ENCODE measurements at regions not wholly inside any gene's neighbourhood (a gene's known extent, or its start where the extent isn't known, plus 50 kb on each side); places are given as distances from the start of the nearest gene placed in this dataset.
"Not testable (repeated sequence)": the region's sequence is repeated elsewhere in the genome, so short reads cannot be mapped to it uniquely, and the experiment has no call there.

DNA sequence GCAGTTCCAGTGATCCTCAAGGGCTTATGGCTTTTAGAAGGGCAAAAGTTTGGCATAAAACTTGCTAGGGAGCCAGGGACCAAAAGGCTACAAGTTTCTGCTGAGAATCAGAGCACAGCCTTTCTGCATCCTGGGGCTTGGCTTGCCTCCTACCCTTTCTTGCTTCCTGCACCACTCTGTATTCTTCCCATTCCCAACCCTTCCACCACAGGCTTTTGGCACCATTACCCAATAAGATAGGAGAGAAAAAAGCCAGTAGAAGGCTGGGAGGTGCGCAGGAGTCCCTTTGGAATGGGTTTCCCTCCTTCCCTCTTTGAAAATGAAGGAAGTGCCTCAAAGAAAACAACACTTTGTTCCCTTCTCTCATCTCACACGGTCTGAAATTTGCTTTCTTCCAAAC lies 268.6 kb downstream of the PDCD6IP start:
- DNase-seq: no peak

DNA sequence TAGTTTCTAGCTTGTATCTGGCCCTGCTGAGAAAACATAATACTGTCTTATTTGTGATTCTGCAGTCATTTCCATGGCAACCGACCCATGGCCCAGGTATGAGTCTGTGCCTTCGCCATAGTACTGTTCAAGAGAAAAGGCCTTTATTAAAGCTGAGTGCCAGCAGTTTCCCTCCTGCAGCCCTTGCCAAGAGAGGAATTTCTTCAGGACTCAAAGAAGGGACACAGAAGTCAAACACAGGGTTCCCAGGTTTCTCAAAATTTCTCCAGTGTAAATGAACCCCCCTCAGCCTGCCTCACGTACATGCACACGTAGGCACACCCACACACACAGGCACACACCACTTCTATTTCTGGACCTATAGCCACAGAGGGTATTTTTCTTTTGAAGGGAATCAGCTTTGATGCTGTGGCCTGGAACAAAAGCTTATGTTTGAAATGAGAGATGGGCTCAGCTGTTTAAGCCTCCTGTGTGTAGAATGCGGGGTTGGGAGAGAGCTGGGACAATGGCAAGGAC lies 269.2 kb downstream of the PDCD6IP start:
- no peak for DNase-seq

DNA sequence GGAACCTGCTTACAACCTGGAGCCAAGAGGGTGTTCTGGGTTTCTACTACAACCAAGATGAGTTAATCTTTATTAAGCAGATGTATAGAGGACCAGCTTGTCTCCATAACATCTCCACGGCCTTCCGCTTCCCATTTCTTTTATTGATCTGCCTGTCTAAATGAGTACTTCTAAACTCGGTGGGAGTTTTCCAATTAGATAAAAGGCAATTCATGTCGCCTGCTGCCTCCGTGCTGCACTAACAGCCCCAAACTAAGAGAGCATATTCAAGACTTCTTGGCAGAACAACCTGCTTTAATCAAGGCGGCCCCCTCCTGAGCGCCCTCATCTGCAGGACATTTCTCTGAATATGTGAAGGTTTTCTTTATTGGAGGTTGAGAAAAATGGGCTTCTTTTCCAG lies 270.1 kb downstream of the PDCD6IP start:
- DNase-seq: no peak

DNA sequence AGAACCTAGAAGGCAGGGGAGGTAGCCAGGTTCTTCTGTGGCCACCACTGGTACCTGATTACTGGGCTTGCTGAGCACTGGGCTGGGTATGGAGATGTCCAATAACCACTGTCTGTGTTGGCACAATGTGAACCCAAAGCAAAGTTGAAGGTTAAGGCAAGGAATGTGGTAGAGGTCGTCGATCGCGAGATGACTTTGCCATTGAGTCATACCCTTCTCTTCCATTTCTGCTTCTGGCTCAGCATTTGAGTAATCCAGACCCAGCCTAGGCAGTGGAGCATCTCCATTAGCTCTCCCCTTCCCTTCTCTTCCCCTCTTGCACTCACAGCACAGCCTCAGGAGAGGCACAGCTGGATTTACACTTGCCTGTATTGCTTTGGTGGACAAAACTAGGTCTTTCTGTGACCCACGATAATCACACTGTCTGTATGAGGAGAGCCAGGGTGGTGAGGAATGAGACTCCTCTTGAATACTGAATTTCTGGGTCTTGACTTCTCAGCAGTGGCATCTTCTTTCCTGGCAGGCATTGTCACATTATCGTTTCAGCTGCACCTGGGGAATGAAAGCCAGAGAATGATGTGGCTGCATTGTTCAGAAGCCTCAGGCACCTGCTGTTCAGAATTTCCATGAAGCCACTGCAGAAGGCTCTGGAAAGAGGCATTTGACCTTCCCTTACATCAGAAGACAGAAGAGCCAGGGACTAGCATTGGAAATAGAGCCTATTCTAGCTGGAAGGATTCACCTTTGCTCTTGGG lies 272.6 kb downstream of the PDCD6IP start:
- DNase-seq: no peak

DNA sequence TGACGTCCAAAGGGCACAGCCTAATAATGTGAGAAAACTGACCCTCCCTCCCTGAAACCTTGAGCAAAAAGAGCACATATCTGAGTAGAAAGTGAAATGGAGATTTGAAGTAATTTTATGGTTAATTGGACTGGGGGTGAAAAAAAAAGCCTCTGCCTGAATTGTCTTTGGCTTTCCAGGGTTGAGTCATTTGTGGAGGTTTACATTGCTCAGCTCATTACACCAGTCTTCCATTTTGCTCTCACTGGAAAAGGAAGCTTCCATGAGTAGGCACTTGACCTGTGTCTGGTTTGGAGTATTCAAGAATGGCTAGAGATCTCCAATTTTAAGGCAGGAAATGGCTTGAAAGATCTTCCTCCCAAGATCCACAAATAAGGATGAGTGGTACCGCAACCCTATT lies 273.9 kb downstream of the PDCD6IP start:
- DNase-seq: no peak

DNA sequence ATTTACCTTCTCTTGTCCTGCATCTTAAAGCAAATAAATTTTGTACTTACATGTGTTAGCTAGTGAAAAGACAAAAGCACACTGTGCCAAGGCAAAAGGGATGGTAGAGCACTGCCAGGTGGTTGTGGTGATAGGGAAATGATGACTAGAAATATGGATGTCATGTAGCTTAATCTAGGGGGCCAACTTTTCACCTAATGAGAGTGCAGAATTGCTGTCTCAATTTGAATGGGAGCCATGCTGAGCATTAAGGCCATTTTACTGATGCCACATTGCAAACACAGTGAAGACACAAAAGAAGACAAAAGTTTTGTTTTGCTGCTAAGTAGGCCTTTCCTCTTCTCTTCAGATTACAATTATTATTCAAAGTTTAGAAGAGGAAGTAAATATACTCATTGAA lies 274.7 kb downstream of the PDCD6IP start:
- no peak for DNase-seq

DNA sequence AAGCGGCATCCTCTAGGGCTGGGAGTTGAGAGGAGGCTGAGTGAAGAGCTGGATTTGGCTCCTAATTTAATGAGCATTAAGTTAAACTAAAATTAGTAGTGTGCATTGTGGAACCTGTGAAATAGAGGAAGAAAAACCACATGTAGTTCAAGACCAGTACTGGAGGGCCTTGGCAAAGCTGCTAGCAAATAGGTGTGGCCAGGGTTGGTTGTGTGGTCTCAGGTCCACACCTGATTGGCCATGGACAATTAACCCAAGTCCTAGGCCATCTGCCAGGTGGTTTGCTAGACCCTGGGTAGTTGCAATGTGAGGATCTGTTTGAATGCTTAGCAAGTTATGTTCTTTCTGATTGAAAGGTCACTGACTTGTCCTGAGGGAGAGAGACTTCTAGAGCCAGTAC lies 275.5 kb downstream of the PDCD6IP start:
- DNase-seq: no peak

DNA sequence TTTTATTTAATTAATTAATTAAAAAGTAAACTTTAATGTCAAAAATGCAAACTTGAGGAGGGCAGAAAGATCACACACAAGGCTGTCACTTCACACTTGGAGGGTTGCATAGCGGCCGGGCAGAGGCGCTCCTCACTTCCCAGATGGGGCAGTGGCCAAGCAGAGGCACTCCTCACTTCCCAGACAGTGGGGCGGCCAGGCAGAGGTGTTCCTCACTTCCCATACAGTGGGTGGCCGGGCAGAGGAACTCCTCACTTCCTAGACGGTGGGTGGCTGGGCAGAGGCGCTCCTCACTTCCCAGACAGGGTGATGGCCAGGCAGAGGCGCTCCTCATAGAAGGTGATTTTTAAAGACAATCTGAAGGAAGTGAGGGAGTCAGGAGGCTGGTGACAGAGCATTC lies 277.5 kb downstream of the PDCD6IP start:
- DNase-seq: no peak

DNA sequence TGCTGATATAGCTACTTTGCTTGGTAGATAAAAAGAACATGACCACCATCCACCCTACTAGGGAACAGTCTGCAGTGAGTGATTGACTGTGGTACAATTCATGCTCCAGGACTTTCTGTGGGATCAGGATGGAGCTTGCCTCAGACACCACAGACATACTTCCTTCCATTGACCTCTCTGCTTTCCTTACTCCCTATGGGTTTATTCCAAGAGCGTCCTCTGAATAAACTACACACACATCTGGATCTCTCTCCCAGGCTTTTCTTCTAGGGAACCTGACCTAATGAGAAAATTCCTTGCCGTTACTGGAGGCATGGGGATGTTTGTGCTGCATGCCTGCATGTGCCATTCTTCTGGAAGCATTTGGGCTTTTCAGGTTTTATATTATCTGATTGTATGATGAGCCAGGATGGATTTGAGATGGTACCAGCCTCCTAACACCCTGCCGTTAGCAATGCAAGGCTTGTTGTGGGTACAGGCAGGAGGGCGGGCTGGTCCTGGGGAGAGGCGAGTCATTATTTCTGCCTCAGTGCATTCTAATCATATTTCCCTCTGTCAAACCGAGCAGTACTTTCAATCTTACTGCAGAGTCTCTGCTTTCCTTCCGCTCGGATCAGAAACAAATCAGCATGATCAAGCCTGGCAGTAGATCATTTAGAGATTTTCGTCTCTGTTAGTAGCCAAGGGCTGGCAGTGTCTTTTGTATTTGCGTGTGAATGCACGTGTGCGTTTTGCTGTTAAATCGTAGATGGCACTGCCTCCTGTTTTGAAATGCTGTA lies 279.2 kb downstream of the PDCD6IP start:
- no peak for DNase-seq

DNA sequence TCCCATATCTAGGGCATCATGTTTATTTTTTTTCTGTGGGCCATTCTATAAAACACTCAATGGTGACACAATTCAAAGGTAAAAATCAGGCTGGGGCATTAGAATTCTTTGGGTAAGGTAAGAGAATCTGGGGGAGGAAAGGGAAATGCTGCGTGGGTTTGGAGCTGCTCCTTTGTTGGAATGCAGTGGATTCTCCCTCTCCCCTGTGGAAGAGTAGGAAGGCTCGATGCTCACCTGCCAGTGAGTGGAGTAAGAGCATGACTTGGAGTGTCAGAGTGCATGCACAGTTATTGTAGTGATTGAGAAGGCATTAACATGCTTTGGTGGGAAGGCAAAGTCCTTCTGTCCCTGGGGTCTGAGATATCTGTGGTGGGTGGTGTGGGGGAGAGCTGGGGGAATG lies 280.0 kb downstream of the PDCD6IP start:
- DNase-seq: no peak

DNA sequence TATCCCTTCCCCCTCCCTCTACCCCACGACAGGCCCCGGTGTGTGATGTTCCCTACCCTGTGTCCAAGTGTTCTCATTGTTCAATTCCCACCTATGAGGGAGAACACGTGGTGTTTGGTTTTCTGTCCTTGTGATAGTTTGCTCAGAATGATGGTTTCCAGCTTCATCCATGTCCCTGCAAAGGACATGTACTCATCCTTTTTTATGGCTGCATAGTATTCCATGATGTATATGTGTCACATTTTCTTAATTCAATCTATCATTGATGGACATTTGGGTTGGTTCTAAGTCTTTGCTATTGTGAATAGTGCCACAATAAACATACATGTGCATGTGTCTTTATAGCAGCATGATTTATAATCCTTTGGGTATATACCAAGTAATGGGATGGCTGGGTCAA lies 281.4 kb downstream of the PDCD6IP start:
- not testable (repeated sequence) for DNase-seq

DNA sequence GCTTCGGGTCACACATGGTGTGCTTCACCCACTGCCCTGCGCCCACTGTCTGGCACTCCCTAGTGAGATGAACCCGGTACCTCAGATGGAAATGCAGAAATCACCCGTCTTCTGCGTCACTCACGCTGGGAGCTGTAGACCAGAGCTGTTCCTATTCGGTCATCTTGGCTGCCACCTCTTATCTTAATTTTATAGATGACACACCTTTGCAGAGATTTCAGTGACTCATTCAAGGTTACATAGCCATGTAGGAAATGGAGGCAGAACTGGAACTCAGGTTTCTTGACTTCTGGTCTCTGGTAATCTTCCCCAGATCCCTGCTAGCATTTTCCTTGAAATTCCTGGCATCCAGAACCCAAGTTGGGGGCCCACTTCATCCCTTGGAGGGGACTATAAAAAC lies 291.9 kb downstream of the PDCD6IP start:
- not testable (repeated sequence) for DNase-seq

DNA sequence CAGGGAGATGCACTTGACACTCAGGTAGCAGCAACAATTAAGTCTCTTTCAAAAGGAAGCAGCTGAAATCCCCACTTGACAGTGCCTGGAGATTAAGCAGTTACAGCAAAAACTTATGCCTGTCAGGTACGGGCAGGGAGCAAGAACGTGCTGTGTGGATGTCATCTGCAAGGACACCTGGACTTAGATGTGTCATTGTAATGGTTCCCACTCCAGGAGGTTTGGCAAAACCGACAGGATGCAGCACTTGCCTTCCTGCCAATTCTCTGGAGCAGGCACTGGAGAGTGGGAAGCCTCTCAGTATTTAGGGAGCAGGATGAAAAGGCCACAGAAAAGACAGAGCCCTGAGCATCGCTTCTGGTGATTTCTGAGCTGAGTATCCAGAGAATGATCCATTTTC lies 292.4 kb downstream of the PDCD6IP start:
- DNase-seq: no peak

DNA sequence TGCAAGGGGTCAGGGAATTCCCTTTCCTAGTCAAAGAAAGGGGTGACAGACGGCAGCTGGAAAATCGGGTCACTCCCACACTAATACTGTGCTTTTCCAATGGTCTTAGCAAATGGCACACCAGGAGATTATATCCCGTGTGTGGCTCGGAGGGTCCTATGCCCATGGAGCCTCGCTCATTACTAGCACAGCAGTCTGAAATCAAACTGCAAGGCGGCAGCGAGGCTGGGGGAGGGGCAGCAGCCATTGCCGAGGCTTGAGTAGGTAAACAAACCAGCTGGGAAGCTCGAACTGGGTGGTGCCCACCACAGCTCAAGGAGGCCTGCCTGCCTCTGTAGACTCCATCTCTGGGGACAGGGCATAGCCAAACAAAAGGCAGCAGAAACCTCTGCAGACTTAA lies 295.9 kb downstream of the PDCD6IP start:
- not testable (repeated sequence) for DNase-seq

DNA sequence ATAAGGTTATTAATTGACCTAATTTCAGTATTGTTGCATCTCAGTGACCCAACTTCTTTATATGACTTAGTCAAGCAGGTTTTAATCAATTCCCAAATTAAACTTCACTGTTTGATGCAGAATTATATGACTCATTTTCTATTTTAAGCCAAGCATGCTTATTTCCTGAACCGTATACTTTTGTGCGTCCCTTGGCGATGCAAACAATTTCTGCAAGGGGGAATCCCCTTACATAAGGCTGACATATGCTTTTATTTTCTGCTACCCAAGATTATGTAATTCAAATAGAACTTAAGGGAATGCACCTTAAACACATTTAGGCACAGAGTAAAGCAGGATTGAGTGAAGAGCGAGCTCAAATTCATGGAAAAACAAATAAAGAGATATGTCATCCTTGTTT lies 303.9 kb downstream of the PDCD6IP start:
- DNase-seq: no peak

DNA sequence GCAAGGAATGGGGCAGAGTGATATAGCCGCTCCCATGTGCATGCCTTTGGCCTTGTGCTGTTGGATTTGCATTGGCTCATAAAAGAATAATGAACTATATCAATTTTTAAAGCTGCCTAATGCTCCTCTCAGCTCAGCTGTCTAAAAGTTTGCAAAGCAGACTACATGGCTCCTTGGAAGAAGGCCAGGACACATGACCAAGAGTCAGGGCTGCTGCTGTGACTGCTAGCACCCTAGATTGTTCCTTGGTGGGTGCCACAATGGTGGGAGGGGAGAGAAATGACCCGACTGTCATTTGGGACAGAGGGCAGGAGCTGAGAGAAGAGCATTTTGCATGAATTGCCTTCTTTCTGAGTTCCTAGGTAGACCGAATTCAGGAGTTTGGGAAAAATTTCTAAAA lies 307.9 kb downstream of the PDCD6IP start:
- no peak for DNase-seq

DNA sequence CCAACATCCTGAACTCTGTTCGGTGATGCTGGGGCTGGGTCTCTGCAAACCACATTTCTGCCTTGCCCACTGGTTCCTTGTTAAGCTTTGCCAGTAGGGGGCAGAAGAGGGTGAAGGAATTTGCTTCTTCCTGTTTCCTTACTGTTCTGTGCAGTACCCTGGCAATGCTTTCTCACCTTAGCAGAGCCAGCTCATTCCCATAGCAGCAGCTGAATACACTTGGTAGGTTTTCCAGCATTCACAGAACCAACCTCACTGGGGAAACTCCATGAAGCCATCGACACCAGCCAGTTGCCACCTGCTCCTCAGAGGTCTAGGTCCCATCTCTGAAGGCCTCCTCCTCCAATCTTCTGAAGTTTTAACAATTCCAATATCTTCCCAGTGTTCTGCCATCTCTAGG lies 308.4 kb downstream of the PDCD6IP start:
- peak; percentile 68 for DNase-seq

DNA sequence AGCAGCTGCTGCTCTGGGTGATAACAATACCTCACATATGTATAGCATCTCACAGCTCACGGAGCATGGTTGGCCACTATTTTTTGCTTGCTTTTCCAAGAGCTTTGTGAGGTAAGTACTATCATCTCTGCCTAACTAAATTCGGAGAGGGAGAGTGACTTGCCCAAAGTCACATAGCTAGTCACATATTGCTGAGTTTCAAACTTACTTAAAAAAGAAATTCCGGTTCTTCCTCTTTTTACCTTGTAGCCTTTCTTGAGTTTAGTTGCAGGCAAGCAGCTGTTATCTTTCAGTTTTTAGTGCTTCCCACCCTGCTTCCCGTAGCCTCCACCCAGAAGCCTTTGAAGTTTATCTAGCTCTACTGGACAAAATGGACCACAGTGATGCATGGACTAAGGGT lies 309.2 kb downstream of the PDCD6IP start:
- DNase-seq: peak; percentile 15

DNA sequence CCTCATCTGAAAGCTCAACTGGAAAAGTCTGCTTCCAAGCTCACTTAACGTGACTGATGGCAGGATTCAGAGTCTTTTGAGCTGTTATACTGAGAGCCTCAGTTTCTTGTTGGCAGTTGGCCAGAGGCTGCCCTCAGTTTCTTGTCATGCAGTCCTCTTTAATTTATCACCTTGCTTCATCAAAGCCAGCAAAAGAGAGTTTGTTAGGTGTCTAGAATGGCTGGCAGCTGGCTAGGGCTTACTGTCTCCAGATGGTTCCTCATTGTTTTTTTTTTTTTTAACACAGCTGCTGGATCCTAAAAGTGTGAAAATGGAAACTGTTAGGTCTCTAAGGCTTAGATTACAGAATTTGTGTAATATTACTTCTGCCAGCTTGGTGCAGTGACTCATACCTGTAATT lies 310.6 kb downstream of the PDCD6IP start:
- DNase-seq: no peak

DNA sequence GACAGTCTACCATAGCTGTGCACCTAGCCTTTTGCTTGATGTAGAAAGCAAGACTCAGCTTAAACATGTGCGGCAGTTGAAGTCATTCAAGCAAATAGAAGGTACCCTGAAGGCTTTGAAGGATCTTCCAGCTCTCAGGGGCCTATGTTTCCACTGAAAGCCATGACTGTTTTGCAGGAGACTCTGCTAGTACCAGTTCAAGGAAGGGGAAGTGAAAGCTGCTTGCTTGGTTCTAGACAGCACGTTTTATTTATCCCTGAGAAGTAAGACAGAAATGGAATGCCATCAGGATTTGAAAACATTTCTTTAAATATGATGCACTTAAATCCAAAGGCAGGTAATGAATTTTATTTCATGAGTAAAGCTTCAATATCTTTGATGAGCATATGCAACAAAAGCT lies 311.4 kb downstream of the PDCD6IP start:
- no peak for DNase-seq

DNA sequence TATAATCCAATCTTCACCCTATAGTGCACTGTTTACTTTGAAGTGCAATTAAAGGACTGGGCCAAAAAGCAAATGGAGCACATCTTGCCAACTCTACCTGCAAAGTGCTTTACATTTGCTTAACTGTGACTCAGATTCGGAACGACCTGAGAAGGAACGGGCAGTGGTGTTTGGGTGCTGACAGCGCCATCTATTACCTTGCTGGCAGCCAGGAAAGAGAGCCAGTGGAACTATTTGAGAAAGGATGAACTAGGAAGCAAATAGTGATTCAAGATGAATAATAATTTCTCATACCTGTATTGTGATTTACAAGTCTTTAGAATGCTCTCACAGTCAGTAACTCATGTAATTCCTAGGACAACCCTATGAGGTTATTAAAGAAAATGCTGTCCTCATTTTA lies 312.9 kb downstream of the PDCD6IP start:
- no peak for DNase-seq

DNA sequence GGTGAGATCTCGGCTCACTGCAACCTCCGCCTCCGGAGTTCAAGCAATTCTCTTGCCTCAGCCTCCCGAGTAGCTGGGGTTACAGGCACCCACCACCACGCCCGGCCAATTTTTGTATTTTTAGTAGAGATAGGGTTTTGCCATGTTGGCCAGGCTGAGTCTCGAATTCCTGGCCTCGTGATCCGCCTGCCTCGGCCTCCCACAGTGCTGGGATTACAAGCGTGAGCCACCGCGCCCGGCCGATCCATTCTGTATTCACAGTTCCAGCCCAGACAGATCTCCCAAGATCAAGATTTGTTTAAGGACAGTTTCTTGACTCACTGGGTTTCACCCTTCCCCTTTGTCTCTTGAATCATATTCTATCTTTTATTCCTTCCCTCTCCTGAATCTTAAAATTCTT lies 313.8 kb downstream of the PDCD6IP start:
- DNase-seq: not testable (repeated sequence)

DNA sequence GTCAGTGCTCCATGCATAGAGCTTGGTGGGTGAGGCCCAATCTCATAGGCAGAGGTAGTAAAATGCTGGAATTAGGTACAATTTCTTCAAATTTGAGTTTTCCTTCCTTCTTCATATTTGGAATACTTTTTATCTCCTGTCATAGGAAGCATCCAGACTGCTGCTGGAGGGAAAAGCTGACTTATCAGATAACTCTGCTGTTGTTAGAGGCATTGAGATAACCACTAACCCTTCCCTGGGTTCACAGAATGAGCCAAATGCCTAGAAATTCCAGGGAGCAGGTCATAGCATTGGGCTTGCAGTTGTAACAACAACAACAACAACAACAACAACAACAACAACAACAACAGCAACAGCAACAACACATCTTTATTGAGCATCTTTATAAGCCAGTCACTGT lies 332.7 kb downstream of the PDCD6IP start:
- DNase-seq: no peak

DNA sequence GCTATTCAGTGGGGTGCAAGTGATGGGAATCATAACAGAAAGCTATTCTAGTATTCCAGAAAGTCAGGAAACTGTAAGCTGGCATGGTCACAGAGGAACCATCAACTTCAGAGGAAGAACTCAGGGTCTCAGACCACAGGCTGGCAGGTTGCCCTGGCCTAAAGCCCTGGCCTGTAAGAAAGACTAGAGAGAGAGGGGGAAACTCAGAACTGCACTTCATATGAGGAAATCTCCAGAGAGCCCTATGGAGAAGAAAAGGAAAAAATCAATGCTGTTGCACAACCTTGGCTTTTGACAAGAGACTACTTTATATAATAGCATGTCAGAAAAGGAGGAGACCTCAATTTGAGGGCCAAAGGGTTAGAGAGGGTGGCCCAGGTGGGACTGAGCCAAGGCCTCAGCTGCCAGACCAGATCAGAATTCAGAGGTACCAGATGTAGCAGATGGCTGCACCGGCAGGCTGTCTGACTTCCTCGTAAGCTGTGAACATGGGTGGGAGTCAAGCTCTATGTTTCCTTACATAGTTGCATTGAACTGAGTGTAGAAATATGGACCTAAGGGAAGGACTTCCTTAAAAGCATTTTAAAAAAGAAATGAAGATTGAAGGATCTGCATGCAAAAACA lies 333.8 kb downstream of the PDCD6IP start:
- DNase-seq: no peak
